Activated CD8-positive, alpha-beta memory T cell treated with anti-CD3 and anti-CD28 coated beads, Interleukin-2, amount 50 U/mL, for 1 hour (primary cell): ENCODE measurements at regions not wholly inside any gene's neighbourhood (a gene's known extent, or its start where the extent isn't known, plus 50 kb on each side); places are given as distances from the start of the nearest gene placed in this dataset.
"Not testable (repeated sequence)": the region's sequence is repeated elsewhere in the genome, so short reads cannot be mapped to it uniquely, and the experiment has no call there.

Experiments used
- DNase-seq: peaks from one replicate; pipeline ENCODE4 v3.0.0-alpha.2; 2020; ENCODE audit errors: extremely low read depth

DNA sequence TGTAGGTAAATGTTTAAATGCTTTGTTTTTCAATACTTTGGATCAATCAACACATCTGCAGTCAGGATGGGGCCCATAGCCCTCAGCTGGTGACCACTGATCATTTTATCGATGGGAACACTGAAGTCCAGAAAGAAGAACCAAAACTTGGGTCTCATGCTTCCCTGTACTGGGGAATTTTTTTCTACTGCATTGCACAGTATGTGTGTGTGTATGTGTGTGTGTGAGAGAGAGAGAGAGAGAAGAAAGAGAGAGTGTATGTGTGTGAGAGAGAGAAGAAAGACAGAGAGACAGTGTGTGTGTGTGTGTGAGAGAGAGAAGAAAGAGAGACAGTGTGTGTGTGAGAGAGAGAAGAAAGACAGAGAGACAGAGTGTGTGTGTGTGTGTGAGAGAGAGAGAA lies 202.9 kb upstream of the MSX2 start:
- DNase-seq, result no peak

DNA sequence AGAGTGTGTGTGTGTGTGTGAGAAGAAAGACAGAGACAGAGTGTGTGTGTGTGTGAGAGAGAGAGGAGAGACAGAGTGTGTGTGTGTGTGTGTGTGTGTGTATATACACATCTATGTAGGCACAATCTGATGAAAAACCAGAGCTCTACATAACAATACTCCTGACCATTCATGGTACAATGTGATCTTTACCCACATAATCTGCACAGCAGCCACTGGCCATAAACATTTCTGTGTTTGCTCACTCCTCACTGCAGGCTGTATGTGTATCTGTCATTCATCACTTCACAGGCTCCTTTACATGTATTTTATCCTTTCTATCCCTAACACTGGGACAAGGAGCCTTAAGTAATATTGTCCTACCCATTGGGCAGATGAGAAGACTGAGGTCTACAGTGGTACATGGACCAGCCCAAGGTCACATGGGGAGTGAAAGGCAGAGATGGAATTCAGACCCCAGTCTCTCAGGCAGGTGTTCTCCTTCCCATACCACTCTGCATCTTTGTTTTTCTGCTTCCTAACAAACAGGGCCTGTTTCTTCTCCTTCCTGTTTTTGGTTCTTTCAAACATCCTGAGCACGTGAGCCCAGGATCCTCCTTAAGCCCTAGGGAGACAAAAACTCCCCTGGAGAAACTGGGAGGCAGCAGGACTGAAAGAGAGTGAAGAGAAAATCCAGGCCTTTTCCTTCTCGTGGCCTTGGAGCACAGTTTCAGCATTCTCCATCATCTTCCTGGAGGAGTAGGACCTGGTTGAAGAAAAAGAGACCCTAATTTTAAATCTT lies 201.7 kb upstream of the MSX2 start:
- no peak for DNase-seq

DNA sequence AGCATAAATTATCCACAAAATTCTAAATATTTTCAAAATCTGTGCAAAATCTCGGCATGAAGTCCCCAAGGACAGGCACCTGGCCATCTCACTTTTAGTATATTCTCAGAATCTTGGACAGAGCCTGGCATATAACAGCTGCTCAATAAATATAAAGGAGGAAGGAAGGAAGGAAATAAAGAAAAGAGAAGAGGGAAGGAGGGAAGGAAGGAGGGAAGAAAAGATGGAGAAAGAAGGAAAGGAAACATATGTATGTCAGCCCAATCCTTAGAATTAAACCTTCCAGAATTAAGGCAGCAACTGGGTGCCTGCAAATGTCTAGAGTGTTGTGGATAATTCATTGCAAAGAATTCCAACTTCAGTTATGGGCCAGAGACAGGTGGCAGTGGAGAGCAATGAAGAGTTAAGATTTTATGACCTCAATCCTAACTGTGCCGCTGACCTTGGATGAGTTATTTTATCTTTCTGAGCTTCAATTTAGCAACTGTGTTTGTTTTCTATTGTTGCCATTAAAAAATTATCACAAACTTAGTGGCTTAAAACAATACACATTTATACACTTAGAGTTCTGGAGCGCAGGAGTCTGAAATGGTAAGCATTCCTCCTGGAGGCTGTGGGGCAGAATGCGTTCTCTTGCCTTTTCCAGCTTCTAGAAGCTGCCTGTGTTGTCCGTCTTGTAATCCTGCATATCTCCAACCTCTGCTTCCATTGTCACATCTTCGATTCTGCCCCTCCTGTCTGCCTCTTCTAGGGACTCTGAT lies 200.9 kb upstream of the MSX2 start:
- no peak for DNase-seq

DNA sequence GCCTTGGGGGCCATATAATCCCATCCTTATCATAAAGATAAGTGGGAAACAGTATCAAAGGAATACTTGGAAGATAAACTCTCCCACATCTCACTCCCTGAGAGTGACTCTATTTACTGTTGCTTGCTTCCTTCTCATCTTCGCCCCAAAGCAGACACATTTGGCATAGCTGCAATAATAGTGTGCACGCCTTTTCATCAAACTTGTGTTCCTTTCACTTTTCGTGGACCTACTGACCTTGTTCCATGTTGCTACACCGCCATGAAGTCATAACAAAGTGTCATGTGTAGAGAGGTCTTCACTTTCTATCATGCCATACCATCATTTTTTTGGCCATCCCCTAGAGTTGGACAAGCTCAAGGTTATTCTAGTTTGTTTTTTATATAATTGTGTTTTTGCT lies 200.0 kb upstream of the MSX2 start:
- no peak for DNase-seq

DNA sequence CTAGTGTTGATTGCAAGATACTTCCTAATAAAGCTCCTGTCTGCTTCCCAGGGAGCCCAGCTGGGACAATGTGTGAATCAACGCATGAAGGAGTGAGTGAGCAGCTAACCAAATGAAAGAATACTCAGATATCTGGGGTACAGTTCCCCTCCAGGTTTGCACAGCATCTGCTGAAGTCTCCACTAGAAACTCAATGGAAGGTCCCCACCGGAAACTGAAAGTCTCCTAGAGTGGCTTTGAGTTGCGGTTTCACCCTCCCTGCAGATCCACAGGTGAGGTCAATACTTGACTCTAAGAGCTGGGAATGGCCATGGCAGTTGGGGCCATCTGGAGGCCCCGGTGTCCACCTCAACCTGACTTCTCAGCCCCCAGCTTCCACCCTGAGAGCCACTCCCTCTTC lies 198.2 kb upstream of the MSX2 start:
- no peak for DNase-seq

DNA sequence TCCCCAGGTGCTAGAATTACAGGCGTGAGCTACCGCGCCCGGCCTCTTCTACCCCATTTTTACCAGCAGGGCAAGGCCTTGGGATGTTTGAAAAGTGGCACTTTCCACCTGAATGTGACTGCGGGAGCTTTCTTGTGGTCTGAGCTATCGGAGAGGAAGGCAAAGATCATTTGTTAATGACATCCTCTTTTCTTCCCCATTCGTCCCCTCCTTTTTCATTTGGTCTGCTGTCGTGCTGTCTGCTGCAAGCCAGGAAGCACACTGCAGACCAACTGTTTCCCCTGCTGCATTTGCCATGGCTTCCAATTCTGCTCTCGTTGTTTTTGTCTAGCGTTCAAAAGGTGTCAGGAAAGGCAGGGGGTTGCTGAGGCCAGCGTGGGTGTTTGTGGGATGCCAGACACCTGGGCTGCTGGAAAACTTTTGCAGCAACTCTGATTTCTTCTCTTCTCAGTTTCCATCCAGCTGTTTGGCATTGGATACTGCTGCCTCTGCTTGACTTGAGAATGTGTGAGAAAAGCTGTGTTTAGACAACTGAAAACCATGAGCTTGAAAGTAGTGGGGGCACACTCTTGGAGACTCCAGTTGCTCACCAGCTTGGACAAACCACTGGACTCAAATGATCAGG lies 196.4 kb upstream of the MSX2 start:
- DNase-seq, result no peak

DNA sequence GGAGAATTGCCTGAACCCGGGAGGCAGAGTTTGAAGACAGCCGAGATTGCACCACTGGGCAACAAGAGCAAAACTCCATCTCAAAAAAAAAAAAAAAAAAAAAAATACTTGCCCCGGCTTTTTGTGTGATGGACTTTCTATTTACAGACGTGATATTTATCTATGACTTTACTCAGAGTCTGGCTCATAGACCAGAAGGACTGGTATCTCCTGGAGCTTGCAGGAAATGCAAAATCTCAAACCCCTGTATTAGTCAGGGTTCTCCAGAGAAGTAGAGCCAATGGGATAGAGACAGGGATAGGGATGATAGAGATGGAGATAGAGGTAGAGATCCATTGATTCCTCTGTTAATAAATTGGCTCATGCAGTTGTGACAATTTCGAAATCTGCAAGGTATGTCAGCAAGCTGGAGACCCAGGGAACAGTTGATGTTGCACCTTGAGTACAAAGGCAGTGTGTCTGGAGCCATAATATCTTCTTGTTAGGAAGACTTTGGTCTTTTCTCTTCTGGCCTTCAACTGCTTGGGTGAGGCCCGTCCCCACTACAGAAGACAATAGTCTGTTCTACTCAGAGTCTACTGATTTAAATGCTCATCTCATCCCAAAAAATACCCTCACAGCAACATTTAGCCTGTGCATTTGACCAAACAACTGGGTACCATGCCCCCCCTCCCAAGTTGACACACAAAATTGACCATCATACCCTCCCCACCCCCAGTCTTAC lies 195.4 kb upstream of the MSX2 start:
- DNase-seq, result no peak

DNA sequence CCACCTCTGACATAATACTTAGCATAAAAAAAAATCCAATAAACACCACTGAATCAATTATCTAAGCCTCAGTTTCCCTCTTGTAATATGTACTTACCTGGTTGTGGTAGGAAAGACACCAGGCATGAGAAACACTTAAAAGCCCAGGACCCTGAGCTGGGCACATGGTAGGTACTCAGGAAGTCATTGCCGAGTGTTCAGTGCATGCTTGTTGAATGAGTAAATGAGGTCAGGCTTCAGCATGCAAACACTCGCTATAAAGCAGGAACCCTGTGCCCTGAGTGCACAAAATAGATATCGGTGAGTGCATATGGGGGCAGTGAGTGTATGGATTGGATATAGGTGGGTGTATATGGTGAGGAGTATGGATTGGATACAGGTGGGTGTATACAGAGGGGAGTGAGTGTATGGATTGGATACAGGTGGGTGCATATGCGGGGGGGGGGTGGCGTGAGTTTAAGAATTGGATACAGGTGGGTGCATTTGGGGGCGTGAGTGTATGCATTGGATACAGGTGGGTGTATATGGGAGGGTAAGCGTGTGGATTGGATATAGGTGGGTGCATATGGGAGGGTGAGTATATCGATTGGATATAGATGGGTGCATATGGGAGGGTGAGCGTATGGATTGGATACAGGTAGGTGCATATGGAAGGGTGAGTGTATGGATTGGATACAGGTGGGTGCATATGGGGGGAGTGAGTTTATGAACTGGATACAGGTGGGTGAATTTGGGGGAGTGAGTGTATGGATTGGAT lies 194.3 kb upstream of the MSX2 start:
- DNase-seq, result no peak

DNA sequence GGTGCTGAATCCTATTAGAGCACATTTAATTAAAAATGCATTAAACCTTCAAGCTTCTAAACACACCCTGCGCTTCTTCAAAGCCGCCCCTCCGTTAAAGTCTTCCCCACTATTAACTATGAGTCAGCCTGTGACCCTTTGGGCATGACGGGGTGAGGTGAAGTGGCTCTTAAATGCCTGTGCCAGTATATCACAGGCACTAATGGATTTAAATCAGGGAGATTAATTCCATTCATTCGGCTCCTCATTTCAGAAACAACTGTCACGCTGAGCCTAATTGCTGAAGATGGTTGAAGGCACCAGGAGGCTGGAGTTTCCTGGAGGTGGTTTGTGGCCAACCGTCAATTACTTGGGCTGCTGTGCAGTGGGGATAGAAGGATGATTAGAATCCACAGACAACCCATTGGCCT lies 192.6 kb upstream of the MSX2 start:
- DNase-seq, result no peak

DNA sequence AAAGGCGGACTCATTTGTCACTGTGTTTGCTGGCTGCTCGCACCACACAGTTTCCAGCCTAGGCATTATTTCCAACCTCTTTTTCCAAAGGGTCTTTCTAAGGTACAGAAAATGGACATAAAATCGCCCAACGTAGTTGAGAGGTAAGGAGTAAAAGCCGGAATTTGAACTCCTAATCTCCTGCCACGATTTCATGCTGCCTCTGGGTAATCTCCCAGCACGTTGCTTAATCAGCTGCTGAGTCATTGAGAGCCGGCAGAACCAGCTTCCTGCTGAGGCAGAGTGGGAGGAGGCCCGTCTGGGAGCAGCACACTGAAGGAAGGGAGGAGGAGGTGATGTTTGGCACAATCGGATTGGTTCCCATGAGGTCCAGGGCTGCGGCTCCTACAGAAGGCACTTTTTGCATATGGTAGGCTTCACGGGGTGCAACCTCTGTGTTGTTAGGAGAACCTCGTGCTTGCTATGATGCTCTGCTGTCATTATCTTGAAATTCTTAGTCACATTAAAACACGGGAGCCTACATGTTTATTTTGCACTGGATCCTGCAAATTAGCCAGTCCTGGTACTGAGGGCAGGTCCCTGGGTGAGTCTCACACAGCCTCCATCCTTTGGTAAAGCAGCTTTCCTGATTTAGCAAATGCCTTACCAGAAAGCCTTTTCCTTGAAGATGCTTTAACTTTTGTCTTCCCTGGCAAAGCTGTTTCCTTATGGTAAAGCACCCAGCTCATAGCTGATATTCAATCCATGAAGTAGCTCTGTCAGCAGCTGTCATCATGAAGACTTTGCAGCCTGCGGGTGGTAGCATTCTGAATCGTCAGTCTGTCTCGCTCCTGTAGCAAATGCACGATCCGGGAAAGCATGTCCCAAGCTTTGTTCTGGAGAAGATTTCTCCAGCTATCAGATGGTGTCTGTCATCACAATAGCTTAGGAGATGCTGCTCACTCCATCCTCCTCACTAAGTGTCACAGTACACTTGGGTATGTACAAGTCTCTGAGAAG lies 191.6 kb upstream of the MSX2 start:
- no peak for DNase-seq

DNA sequence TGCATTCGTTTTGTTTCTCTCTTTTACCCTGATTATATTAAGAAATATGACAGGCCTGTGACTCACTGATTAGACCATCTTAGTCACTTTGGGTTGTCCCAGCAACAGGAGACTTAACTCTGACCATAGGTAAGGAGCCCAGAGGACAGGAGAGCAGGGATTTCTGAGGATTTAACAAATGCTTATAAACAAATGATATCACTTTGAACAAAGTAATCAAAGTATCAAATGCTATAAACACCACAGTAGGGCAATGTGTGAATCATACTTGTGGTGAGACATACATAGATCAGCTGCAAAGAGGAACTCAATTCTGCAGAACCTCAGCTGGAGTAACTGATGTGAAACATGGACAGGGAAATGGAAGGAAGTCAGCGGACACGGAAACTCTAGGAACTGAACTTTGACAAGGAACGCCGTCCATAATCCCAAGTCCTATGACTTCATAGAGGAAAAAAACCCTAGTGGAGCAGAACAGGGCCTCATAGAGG lies 190.6 kb upstream of the MSX2 start:
- DNase-seq, result no peak

DNA sequence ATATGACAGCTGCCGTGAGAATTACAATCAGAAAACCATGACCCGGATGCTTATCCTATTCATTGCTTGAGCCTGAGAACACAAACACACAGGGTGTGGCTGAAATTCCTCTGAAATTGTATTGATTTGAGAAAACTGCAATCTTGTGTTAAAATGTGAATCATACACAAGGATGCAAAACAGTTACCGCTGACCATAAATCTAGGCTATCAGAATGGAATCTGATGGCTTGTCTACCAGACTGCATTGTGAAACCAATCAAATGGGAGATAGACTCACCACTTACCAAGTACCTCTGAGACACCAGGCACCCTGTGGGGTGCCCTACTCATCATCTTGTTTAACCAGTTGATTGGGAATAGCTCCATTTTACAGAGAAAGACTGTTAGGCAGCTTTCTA lies 188.7 kb upstream of the MSX2 start:
- DNase-seq, result no peak

DNA sequence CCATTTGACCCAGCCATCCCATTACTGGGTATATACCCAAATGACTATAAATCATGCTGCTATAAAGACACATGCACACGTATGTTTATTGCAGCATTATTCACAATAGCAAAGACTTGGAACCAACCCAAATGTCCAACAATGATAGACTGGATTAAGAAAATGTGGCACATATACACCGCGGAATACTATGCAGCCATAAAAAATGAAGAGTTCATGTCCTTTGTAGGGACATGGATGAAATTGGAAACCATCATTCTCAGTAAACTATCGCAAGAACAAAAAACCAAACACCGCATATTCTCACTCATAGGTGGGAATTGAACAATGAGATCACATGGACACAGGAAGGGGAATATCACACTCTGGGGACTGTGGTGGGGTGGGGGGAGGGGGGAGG lies 184.6 kb upstream of the MSX2 start:
- not testable (repeated sequence) for DNase-seq

DNA sequence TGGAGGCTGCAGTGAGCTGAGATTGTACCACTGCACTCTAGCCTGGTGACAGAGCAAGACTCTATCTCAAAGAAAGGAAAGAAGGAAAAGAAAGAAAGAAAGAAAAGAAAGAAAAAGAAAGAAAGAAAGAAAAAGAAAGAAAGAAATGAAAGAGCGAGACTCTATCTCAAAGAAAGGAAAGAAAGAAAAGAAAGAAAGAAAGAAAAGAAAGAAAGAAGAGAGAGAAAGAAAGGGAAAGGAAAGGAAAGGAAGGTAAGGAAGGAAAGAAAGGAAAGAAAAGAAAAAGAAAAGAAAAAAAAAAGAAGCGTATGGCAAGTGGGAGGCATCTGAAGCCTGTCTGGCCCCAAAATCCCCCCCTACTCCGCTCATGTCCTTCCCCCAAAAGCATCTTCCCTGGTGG lies 182.3 kb upstream of the MSX2 start:
- no peak for DNase-seq

DNA sequence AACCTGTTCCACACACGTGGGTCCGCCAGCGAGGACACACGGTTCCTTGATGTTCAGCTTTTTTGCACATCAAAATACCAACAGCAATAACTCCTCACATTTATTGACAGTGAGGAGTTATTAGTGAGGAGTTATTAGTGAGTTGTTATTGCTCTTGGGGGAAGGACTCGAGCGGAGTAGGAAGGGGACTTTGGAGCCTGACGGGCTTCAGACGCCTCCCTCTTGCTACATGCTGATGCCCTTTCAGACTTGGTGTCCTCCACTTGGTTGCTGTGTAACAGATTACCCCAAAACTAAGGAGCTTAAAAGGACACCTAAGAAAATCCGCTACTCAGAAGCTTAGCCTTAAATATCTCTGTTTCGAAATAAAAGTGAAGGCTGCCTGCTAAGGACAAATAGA lies 181.9 kb upstream of the MSX2 start:
- no peak for DNase-seq

DNA sequence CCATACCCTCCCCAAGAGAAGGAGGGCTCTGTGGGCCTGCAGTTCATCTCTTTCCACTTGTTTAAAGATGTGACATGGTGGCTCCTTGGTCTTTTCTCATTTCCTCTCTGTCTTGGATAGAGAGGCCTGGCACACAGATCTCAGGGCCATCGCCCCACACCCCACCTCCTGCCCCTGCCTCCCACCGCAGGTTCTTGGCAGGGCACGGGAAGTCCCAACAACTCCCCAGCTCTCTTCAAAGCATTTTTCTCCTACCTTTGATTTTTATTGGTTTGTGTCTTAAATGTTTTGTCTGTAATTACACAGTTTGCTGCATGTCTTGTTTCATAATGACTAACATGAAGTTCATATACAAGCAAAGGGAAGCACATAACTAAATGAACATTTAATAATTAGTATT lies 178.5 kb upstream of the MSX2 start:
- no peak for DNase-seq

DNA sequence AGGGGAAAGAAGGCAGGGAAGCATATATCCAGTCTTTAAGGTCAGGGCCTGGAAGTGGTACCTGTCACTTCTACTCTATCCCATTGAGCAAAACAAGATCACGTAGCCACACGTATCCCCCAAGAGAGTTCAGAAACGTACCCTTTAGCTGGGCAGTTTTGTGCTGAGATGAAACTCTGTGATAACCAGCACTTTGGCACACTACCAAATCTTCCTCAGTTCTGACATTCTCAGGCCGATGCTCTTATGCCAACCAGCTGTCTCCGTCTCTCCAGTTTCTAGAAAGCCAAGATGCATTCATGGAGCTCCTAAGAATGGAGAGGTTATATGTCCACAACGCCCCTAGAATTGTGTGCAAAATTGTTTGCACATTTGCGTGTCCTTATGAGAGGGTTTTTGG lies 176.6 kb upstream of the MSX2 start:
- DNase-seq, result no peak

DNA sequence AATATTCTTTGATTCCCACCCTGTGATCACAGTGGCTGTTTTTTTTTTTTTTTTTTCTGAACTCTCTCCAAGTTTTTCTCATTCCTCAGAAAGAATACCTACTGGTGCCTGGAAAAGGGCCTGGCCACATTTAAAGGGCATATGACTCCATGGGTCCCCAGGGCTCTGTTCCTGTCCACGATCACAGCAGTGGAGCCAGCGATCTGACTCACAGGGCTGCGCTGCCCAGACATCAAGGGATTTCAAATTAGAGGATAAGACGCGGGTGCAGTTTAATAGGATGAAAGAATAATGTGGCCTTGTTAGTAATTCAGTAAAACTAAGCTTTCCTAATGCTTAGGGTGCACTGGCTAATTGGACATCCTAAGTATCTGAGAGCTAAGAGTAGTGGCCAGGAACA lies 175.1 kb upstream of the MSX2 start:
- DNase-seq, result no peak

DNA sequence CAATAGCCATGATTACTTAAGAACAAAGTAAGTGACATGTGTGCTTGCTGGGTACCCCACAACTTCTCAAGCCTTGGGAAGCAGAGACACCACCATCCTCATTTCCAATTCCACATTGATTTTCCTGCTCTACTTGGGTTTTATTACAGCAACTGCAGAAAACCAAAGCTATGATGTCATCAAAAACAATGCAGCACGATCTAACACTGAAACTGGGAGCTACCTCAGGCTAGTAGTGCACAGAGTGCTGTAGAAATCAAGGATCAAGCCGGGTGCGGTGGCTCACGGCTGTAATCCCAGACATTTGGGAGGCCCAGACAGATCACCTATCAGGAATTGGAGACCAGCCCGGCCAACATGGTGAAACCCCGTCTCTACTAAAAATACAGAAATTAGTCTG lies 174.4 kb upstream of the MSX2 start:
- DNase-seq, result no peak

DNA sequence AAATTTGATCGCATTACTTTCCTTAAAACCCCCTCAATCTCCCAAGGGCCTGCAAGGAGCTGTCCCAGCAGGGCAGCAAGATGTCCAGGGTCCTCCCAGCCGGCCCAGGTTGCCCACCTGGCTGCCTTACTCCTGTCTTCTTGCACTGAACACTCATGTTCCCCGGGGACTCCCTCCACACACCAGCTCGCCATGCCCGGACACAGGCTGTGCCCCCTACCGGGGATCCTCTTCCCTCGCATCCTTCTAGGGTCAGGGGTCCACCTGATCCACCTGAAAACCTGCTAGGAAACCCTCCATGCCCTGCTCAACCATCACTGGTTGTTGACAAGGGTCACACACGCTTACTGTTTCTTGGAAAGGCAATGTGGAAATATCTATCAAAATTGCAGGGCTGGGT lies 172.0 kb upstream of the MSX2 start:
- DNase-seq, result no peak
